Activated naive CD8-positive, alpha-beta T cell treated with anti-CD3 and anti-CD28 coated beads, Interleukin-2, amount 50 U/mL, for 24 hours (primary cell): ENCODE measurements at regions not wholly inside any gene's neighbourhood (a gene's known extent, or its start where the extent isn't known, plus 50 kb on each side); places are given as distances from the start of the nearest gene placed in this dataset.

Experiments used
- ATAC-seq: fragments of 150-1000 bp; cut with Tn5 transposase; one replicate; pipeline ENCODE4 v1.10.0; 2021
- DNase-seq: peaks from one replicate; pipeline ENCODE4 v3.0.0; 2021
- H3K27ac Mint-ChIP-seq: one replicate; pipeline ENCODE4 v1.8.0; 2021; ENCODE audit warnings: mild to moderate bottlenecking, mixed read lengths
- H3K27me3 Mint-ChIP-seq: one replicate; pipeline ENCODE4 v1.8.0; 2021; ENCODE audit warnings: mixed read lengths
- H3K36me3 Mint-ChIP-seq: one replicate; pipeline ENCODE4 v1.8.0; 2021; ENCODE audit warnings: low read depth, mixed read lengths
- H3K4me1 Mint-ChIP-seq: one replicate; pipeline ENCODE4 v1.8.0; 2021; ENCODE audit warnings: mixed read lengths
- H3K4me3 Mint-ChIP-seq: one replicate; pipeline ENCODE4 v1.8.0; 2021; ENCODE audit warnings: mild to moderate bottlenecking, moderate library complexity, mixed read lengths
- H3K9me3 Mint-ChIP-seq: one replicate; pipeline ENCODE4 v1.8.0; 2021; ENCODE audit warnings: mixed read lengths

- DNase-seq: no peak
- H3K9me3 Mint-ChIP-seq: peaks cover 3% of the 10 kb centered on the region
- peaks cover 1% of the 10 kb centered on the region for H3K27me3 Mint-ChIP-seq
- no peak for ATAC-seq
- H3K4me1 Mint-ChIP-seq: peaks cover 14% of the 10 kb centered on the region
- H3K36me3 Mint-ChIP-seq: no peaks in the 10 kb centered on the region
- no peak overlapping the region for H3K4me3 Mint-ChIP-seq
- no peak overlapping the region for H3K27ac Mint-ChIP-seq
Measured at GRCh38 chr4:23290656-23291055, 597.9 kb downstream of the GBA3 start.

GRCh38 chr4:23279377-23279986 is 586.7 kb downstream of the GBA3 start:
- Mint-ChIP-seq H3K9me3 (peaks cover 5% of the 10 kb centered on the region), H3K27ac (no peak overlapping the region), H3K4me1 (no peaks in the 10 kb centered on the region), H3K4me3 (no peak overlapping the region), H3K36me3 (no peaks in the 10 kb centered on the region), H3K27me3 (no peaks in the 10 kb centered on the region)
- ATAC-seq (no peak), DNase-seq (no peak)

- no peak for DNase-seq
- no peak for ATAC-seq
- no peaks in the 10 kb centered on the region for H3K4me1 Mint-ChIP-seq
- H3K27me3 Mint-ChIP-seq: no peaks in the 10 kb centered on the region
- peaks cover 5% of the 10 kb centered on the region for H3K9me3 Mint-ChIP-seq
- H3K27ac Mint-ChIP-seq: no peak overlapping the region
- H3K36me3 Mint-ChIP-seq: no peaks in the 10 kb centered on the region
- no peak overlapping the region for H3K4me3 Mint-ChIP-seq
Measured at GRCh38 chr4:23278845-23279244, 586.1 kb downstream of the GBA3 start.

GRCh38 chr4:23276076-23276475 is 583.3 kb downstream of the GBA3 start:
- H3K9me3 Mint-ChIP-seq: peaks cover 5% of the 10 kb centered on the region
- no peaks in the 10 kb centered on the region for H3K4me1 Mint-ChIP-seq
- no peak for DNase-seq
- no peaks in the 10 kb centered on the region for H3K36me3 Mint-ChIP-seq
- no peak overlapping the region for H3K27ac Mint-ChIP-seq
- no peaks in the 10 kb centered on the region for H3K27me3 Mint-ChIP-seq
- ATAC-seq: no peak
- H3K4me3 Mint-ChIP-seq: no peak overlapping the region

- Mint-ChIP-seq H3K36me3 (no peaks in the 10 kb centered on the region), H3K27ac (no peak overlapping the region), H3K4me3 (no peak overlapping the region), H3K27me3 (peaks cover 2% of the 10 kb centered on the region), H3K9me3 (no peaks in the 10 kb centered on the region), H3K4me1 (no peaks in the 10 kb centered on the region)
- ATAC-seq: no peak
- no peak for DNase-seq
Measured at GRCh38 chr4:23269566-23269965, 576.8 kb downstream of the GBA3 start.

- no peak overlapping the region for H3K27ac Mint-ChIP-seq
- DNase-seq (no peak), ATAC-seq (no peak)
- H3K4me3 Mint-ChIP-seq: no peak overlapping the region
- no peaks in the 10 kb centered on the region for H3K9me3 Mint-ChIP-seq
- H3K36me3 Mint-ChIP-seq: no peaks in the 10 kb centered on the region
- H3K4me1 Mint-ChIP-seq: no peaks in the 10 kb centered on the region
- H3K27me3 Mint-ChIP-seq: peaks cover 2% of the 10 kb centered on the region
Measured at GRCh38 chr4:23268072-23268771, 575.5 kb downstream of the GBA3 start.

- Mint-ChIP-seq H3K27ac (no peak overlapping the region), H3K4me1 (no peaks in the 10 kb centered on the region), H3K36me3 (no peaks in the 10 kb centered on the region), H3K27me3 (peaks cover 2% of the 10 kb centered on the region), H3K4me3 (no peak overlapping the region), H3K9me3 (no peaks in the 10 kb centered on the region)
- ATAC-seq: no peak
- DNase-seq: no peak
Measured at GRCh38 chr4:23266401-23266800, 573.7 kb downstream of the GBA3 start.

- ATAC-seq: no peak
- Mint-ChIP-seq H3K27me3 (no peaks in the 10 kb centered on the region), H3K27ac (no peak overlapping the region), H3K4me3 (no peak overlapping the region), H3K4me1 (no peaks in the 10 kb centered on the region), H3K9me3 (no peaks in the 10 kb centered on the region), H3K36me3 (no peaks in the 10 kb centered on the region)
- no peak for DNase-seq
Measured at GRCh38 chr4:23260511-23260910, 567.8 kb downstream of the GBA3 start.

GRCh38 chr4:23245203-23245832 is 552.6 kb downstream of the GBA3 start:
- Mint-ChIP-seq H3K4me3 (no peak overlapping the region), H3K36me3 (no peaks in the 10 kb centered on the region), H3K27me3 (no peaks in the 10 kb centered on the region), H3K9me3 (no peaks in the 10 kb centered on the region), H3K27ac (no peak overlapping the region), H3K4me1 (no peaks in the 10 kb centered on the region)
- DNase-seq (no peak), ATAC-seq (no peak)

- no peaks in the 10 kb centered on the region for H3K36me3 Mint-ChIP-seq
- DNase-seq: no peak
- no peaks in the 10 kb centered on the region for H3K4me1 Mint-ChIP-seq
- H3K27ac Mint-ChIP-seq: no peak overlapping the region
- H3K9me3 Mint-ChIP-seq: no peaks in the 10 kb centered on the region
- no peak for ATAC-seq
- no peaks in the 10 kb centered on the region for H3K27me3 Mint-ChIP-seq
- no peak overlapping the region for H3K4me3 Mint-ChIP-seq
Measured at GRCh38 chr4:23242962-23243361, 550.2 kb downstream of the GBA3 start.

- H3K27ac Mint-ChIP-seq: no peak overlapping the region
- no peaks in the 10 kb centered on the region for H3K9me3 Mint-ChIP-seq
- H3K4me3 Mint-ChIP-seq: no peak overlapping the region
- H3K36me3 Mint-ChIP-seq: no peaks in the 10 kb centered on the region
- H3K4me1 Mint-ChIP-seq: no peaks in the 10 kb centered on the region
- DNase-seq: no peak
- no peak for ATAC-seq
- no peaks in the 10 kb centered on the region for H3K27me3 Mint-ChIP-seq
Measured at GRCh38 chr4:23241408-23241807, 548.7 kb downstream of the GBA3 start.

GRCh38 chr4:23238848-23239247 is 546.1 kb downstream of the GBA3 start:
- H3K27ac Mint-ChIP-seq: no peak overlapping the region
- DNase-seq (no peak), ATAC-seq (no peak)
- H3K9me3 Mint-ChIP-seq: no peaks in the 10 kb centered on the region
- H3K4me1 Mint-ChIP-seq: no peaks in the 10 kb centered on the region
- no peaks in the 10 kb centered on the region for H3K27me3 Mint-ChIP-seq
- no peak overlapping the region for H3K4me3 Mint-ChIP-seq
- no peaks in the 10 kb centered on the region for H3K36me3 Mint-ChIP-seq

GRCh38 chr4:23237771-23238170 is 545.0 kb downstream of the GBA3 start:
- no peak for DNase-seq
- H3K27me3 Mint-ChIP-seq: no peaks in the 10 kb centered on the region
- H3K4me3 Mint-ChIP-seq: no peak overlapping the region
- no peak overlapping the region for H3K27ac Mint-ChIP-seq
- ATAC-seq: no peak
- no peaks in the 10 kb centered on the region for H3K4me1 Mint-ChIP-seq
- H3K9me3 Mint-ChIP-seq: no peaks in the 10 kb centered on the region
- no peaks in the 10 kb centered on the region for H3K36me3 Mint-ChIP-seq

GRCh38 chr4:23235628-23236390 is 543.1 kb downstream of the GBA3 start:
- H3K36me3 Mint-ChIP-seq: no peaks in the 10 kb centered on the region
- DNase-seq (no peak), ATAC-seq (no peak)
- H3K9me3 Mint-ChIP-seq: no peaks in the 10 kb centered on the region
- no peak overlapping the region for H3K4me3 Mint-ChIP-seq
- H3K27me3 Mint-ChIP-seq: no peaks in the 10 kb centered on the region
- no peak overlapping the region for H3K27ac Mint-ChIP-seq
- H3K4me1 Mint-ChIP-seq: no peaks in the 10 kb centered on the region

- no peaks in the 10 kb centered on the region for H3K4me1 Mint-ChIP-seq
- DNase-seq: no peak
- no peaks in the 10 kb centered on the region for H3K27me3 Mint-ChIP-seq
- H3K27ac Mint-ChIP-seq: no peak overlapping the region
- no peaks in the 10 kb centered on the region for H3K36me3 Mint-ChIP-seq
- no peak for ATAC-seq
- H3K4me3 Mint-ChIP-seq: no peak overlapping the region
- H3K9me3 Mint-ChIP-seq: no peaks in the 10 kb centered on the region
Measured at GRCh38 chr4:23234716-23235115, 542.0 kb downstream of the GBA3 start.
